ENCODE measurements at regions not wholly inside any gene's neighbourhood (a gene's known extent, or its start where the extent isn't known, plus 50 kb on each side); places are given as distances from the start of the nearest gene placed in this dataset.

DNA sequence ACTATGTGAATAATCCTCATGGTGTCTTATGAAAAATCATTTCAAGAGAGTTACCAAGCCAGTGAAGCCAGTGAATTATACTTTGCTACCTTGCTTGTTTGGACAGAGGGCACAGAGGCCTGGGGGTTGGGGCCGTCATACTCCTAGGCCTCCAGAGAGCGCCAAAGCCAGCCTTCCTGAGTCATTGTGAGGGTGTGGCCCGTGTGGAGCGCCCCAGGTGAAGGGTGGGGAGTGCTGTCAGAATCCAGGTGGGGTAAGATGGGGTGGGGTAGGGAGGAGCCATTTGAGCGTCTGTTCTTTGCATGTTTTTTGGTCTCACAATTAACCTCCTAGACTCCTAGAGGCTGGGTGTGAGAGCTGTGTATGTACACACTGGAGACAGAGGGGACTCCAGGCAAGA lies 71.1 kb downstream of the PERP start:
- no peak for DNase-seq (ENCODE audit: low read depth)
- H3K4me3 ChIP-seq (ENCODE audit: low read depth, low read length) = no peak overlapping the region

DNA sequence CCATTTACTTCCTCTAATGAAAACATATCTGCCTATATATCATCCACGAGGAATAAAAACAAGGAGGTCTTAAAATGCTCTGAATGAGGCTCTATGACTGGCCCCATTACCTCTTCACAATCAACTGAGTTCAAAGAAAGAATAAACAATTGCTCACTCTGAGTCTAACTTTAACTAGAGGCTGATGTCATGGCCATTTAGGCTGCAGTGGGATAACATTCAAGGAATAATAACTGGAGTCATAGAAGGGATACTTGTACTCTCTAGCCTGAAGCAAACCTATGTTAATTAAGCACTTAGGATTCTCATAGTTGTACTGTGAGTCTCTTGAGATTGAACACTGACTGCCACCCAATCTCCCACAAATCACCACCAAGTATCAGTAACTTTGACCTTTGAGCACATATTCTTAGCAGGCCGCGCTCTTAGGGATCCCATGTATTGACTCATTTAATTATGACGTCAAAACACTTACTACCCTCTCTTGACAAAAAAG lies 70.2 kb downstream of the PERP start:
- DNase-seq (ENCODE audit: low read depth) = no peak
- H3K4me3 ChIP-seq (ENCODE audit: low read depth, low read length) = no peak overlapping the region

DNA sequence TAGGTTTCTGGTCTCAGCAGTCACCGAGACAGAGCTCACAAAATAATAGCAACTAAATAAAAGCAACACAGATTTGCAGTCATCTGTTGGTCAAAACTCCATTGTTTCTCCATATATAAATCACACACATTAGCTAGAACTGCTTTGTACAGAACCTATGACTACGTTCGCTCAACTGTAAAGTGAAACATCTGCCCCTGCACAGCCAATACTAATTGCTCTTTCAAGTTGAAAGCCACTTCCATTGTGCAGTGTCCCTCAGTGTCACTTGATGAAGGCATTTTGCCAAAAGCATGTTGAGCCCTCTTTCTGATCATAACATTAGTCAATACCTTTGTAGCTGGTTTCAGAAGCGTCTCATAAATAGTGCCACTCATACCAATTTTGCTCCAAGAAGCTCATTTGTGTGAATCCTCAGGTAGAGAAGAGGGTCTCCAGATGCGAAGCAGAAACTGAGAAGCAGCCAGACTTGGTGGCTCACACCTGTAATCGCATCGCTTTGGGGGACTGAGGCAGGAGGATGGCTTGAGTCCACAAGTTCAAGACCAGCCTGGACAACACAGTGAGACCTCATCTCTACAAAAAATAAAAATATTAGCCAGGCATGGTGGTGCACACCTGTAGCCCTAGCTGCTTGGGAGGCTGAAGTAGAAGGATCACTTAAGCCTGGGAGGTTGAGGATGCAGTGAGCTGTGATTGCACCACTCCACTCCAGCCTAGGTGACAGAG lies 68.9 kb downstream of the PERP start:
- no peak overlapping the region for H3K4me3 ChIP-seq (ENCODE audit: low read depth, low read length)
- no peak for DNase-seq (ENCODE audit: low read depth)

Data from skeletal muscle cell (primary cell).